ENCODE measurements at regions not wholly inside any gene's neighbourhood (a gene's known extent, or its start where the extent isn't known, plus 50 kb on each side); places are given as distances from the start of the nearest gene placed in this dataset.

DNA sequence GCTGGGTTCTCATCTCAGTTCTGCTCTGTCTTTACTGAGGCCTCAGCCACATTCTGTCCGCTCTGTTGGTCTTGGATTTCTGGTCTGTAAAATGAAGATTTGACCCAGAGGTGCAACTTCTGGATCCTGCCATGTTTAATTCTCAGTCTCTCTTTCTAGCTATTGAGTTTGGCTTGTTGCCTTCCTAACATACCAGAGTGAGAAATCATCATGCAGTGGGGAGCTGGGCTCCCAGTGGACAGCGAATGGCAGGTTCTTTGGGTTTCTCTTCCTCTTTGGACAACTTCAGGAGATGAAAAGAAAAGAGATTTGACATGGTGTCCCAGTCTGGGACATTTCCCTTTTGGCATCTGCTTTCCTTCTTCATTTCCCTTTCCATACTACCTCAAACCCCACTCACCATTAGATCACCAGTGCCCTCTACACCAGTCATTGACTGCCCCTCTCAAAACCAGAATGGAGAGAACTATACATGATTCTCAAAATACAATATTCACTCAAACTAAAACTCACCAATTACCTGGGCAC lies 334.7 kb downstream of the ACTL7B start:
- Histone ChIP-seq H3K79me2 (no peaks in the 10 kb centered on the region), H3K27ac (no peak overlapping the region), H3K4me2 (no peak overlapping the region), H4K20me1 (ENCODE audit: insufficient read depth, poor library complexity, severe bottlenecking) (no peaks in the 10 kb centered on the region), H2AFZ (no peak overlapping the region), H3K36me3 (replicated peaks; ENCODE audit: insufficient read depth, low read depth) (no peaks in the 10 kb centered on the region), H3K9me2 (replicated peaks; ENCODE audit: insufficient read depth) (no peaks in the 10 kb centered on the region), H3K4me1 (ENCODE audit: insufficient read depth) (no peaks in the 10 kb centered on the region), H3K4me3 (no peak overlapping the region), H3K9me3 (ENCODE audit: low read depth) (no peaks in the 10 kb centered on the region), H3K27me3 (no peaks in the 10 kb centered on the region)
- whole genome bisulfite sequencing (ENCODE audit: low lambda C conversion rate, missing lambda C conversion rate): 98% methylated on average over 2 of the region's 2 CpGs
- TF ChIP-seq EZH2phosphoT487 (IDR thresholded peaks at IDR 0.05; ENCODE audit: low read depth, severe bottlenecking, unreplicated experiment) (no peak), EZH2 (IDR thresholded peaks at IDR 0.05; ENCODE audit: borderline replicate concordance) (no peak)
- TF ChIP-seq, protein P1, sequence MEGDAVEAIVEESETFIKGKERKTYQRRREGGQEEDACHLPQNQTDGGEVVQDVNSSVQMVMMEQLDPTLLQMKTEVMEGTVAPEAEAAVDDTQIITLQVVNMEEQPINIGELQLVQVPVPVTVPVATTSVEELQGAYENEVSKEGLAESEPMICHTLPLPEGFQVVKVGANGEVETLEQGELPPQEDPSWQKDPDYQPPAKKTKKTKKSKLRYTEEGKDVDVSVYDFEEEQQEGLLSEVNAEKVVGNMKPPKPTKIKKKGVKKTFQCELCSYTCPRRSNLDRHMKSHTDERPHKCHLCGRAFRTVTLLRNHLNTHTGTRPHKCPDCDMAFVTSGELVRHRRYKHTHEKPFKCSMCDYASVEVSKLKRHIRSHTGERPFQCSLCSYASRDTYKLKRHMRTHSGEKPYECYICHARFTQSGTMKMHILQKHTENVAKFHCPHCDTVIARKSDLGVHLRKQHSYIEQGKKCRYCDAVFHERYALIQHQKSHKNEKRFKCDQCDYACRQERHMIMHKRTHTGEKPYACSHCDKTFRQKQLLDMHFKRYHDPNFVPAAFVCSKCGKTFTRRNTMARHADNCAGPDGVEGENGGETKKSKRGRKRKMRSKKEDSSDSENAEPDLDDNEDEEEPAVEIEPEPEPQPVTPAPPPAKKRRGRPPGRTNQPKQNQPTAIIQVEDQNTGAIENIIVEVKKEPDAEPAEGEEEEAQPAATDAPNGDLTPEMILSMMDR (IDR thresholded peaks at IDR 0.05; ENCODE audit: poor library complexity): no peak
- DNase-seq (ENCODE audit: low spot score): no peak

DNA sequence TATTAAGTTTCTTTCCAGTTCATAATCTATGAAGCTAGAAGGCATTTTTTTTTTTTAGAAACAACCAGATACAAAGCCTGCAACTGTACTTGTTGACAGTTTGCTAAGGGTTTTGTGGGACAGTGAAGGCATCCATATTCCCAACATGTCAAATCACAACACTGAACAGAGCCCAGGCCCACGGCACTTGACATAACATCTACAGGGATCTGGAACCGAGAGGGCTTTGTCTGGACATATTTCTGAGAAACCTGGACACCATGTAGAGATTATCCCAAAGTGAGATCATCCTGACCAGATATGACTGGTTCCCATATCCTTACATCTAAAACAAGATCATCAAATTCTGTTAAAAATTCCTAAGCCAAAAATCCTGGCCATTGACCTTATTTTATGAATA lies 336.3 kb downstream of the ACTL7B start:
- H3K27me3 ChIP-seq: no peaks in the 10 kb centered on the region
- H3K9me2 ChIP-seq (replicated peaks; ENCODE audit: insufficient read depth): no peaks in the 10 kb centered on the region
- H3K9me3 ChIP-seq (ENCODE audit: low read depth): no peaks in the 10 kb centered on the region
- no peak for DNase-seq (ENCODE audit: low spot score)
- H4K20me1 ChIP-seq (ENCODE audit: insufficient read depth, poor library complexity, severe bottlenecking): no peaks in the 10 kb centered on the region
- no peak overlapping the region for H3K4me2 ChIP-seq
- no peak overlapping the region for H2AFZ ChIP-seq
- H3K36me3 ChIP-seq (replicated peaks; ENCODE audit: insufficient read depth, low read depth): no peaks in the 10 kb centered on the region
- 50% methylated on average over 2 of the region's 2 CpGs for WGBS (ENCODE audit: low lambda C conversion rate, missing lambda C conversion rate)
- TF ChIP-seq EZH2 (IDR thresholded peaks at IDR 0.05; ENCODE audit: borderline replicate concordance) (no peak), EZH2phosphoT487 (IDR thresholded peaks at IDR 0.05; ENCODE audit: low read depth, severe bottlenecking, unreplicated experiment) (no peak)
- TF ChIP-seq, protein P1 (IDR thresholded peaks at IDR 0.05; ENCODE audit: poor library complexity): no peak
- H3K4me1 ChIP-seq (ENCODE audit: insufficient read depth): no peaks in the 10 kb centered on the region
- no peak overlapping the region for H3K4me3 ChIP-seq
- no peaks in the 10 kb centered on the region for H3K79me2 ChIP-seq
- H3K27ac ChIP-seq: no peak overlapping the region

DNA sequence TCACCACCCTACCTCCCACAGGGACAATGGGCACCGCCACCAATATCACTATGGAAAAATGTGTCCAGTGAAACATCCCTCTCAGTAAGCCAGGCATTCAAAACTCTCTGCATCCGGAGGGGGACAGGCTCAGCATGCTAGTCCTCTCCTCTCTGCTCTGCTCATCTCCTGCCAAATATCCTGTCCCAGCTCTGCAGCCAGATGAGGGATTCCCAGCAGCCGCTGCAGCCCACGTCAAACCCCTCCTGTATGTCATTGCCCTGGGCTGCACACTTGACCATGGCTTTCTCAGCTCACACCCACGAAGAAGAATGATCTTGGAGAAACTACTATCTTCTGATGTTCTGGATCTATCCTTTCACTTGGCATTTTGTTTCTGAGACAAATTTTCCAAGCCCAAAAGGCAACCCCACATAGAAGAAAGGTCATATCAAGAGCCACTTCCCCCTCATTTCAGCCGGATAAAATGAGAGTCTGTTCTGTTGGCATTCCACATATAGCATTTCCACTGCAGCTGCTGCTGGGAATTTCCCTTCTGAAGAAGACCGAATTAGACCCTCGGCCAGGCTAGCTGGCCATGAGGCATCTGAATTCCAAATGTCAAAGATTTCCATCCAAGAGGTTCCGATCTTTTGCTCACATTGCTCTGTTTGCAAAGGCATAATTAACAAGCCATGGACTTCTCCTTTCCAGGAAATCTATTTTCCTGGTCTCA lies 338.0 kb downstream of the ACTL7B start:
- Histone ChIP-seq H3K4me3 (no peak overlapping the region), H3K79me2 (no peaks in the 10 kb centered on the region), H2AFZ (no peak overlapping the region), H3K27me3 (no peaks in the 10 kb centered on the region), H3K27ac (no peak overlapping the region), H3K9me2 (replicated peaks; ENCODE audit: insufficient read depth) (no peaks in the 10 kb centered on the region), H3K36me3 (replicated peaks; ENCODE audit: insufficient read depth, low read depth) (no peaks in the 10 kb centered on the region), H3K4me1 (ENCODE audit: insufficient read depth) (no peaks in the 10 kb centered on the region), H3K4me2 (no peak overlapping the region), H4K20me1 (ENCODE audit: insufficient read depth, poor library complexity, severe bottlenecking) (no peaks in the 10 kb centered on the region), H3K9me3 (ENCODE audit: low read depth) (no peaks in the 10 kb centered on the region)
- TF ChIP-seq, protein P1 (IDR thresholded peaks at IDR 0.05; ENCODE audit: poor library complexity): no peak
- TF ChIP-seq EZH2 (IDR thresholded peaks at IDR 0.05; ENCODE audit: borderline replicate concordance): no peak
- no peak for TF ChIP-seq EZH2phosphoT487 (IDR thresholded peaks at IDR 0.05; ENCODE audit: low read depth, severe bottlenecking, unreplicated experiment)
- no peak for DNase-seq (ENCODE audit: low spot score)
- WGBS (ENCODE audit: low lambda C conversion rate, missing lambda C conversion rate): 84% methylated on average over 9 of the region's 9 CpGs
